Loucy (cell line): ENCODE measurements at regions not wholly inside any gene's neighbourhood (a gene's known extent, or its start where the extent isn't known, plus 50 kb on each side); places are given as distances from the start of the nearest gene placed in this dataset.

Experiments used
- H2AFZ ChIP-seq: fragments of 200-600 bp; sonication (generic); 2 replicates; pipeline ENCODE4 v1.6.0; 2016; ENCODE audit warnings: antibody characterized with exemption, mild to moderate bottlenecking, low read length, moderate library complexity
- H3F3A ChIP-seq: fragments of 200-600 bp; 2 replicates; pipeline ENCODE4 v1.6.0; 2016; ENCODE audit warnings: antibody characterized with exemption, low read depth, mild to moderate bottlenecking
- H3K27me3 ChIP-seq: fragments of 200-600 bp; sonication (generic); 2 replicates; pipeline ENCODE4 v1.6.1; 2014; ENCODE audit warnings: low read length, mild to moderate bottlenecking; ENCODE audit not compliant: insufficient read depth, poor library complexity, severe bottlenecking
- H3K36me3 ChIP-seq: fragments of 200-600 bp; sonication (generic); 2 replicates; pipeline ENCODE4 v1.6.1; 2016; ENCODE audit warnings: low read length; ENCODE audit not compliant: insufficient read depth
- H3K4me1 ChIP-seq: fragments of 200-600 bp; sonication (generic); 2 replicates; pipeline ENCODE4 v1.5.1; 2014; ENCODE audit warnings: low read length, mild to moderate bottlenecking; ENCODE audit not compliant: insufficient read depth, poor library complexity, severe bottlenecking
- H3K4me2 ChIP-seq: fragments of 200-600 bp; sonication (generic); 2 replicates; pipeline ENCODE4 v1.6.0; 2014; ENCODE audit warnings: antibody characterized with exemption, low read length, low read depth, mild to moderate bottlenecking; ENCODE audit not compliant: poor library complexity, severe bottlenecking
- H3K4me3 ChIP-seq: fragments of 200-600 bp; sonication (generic); 2 replicates; pipeline ENCODE4 v1.5.1; 2014; ENCODE audit warnings: low read length, mild to moderate bottlenecking, mixed read lengths; ENCODE audit not compliant: poor library complexity, severe bottlenecking
- H3K79me2 ChIP-seq: fragments of 200-600 bp; sonication (generic); 2 replicates; pipeline ENCODE4 v1.6.1; 2014; ENCODE audit warnings: low read length; ENCODE audit not compliant: insufficient read depth
- H3K9ac ChIP-seq: fragments of 200-600 bp; sonication (generic); 2 replicates; pipeline ENCODE4 v1.6.0; 2014; ENCODE audit warnings: mild to moderate bottlenecking, low read depth, low read length, moderate library complexity; ENCODE audit not compliant: poor library complexity, severe bottlenecking
- H3K9me2 ChIP-seq: fragments of 200-600 bp; sonication (generic); replicated peaks from 2 replicates; pipeline ENCODE4 v1.6.1; 2016; ENCODE audit warnings: low read depth, low read length, mixed read lengths
- H3K9me3 ChIP-seq: fragments of 200-600 bp; sonication (generic); 2 replicates; pipeline ENCODE4 v1.6.1; 2014; ENCODE audit warnings: mild to moderate bottlenecking, antibody characterized with exemption, low read length, low read depth; ENCODE audit not compliant: insufficient read depth
- H4K20me1 ChIP-seq: fragments of 200-600 bp; sonication (generic); 2 replicates; pipeline ENCODE4 v1.6.0; 2014; ENCODE audit warnings: antibody characterized with exemption, low read length, mild to moderate bottlenecking; ENCODE audit not compliant: insufficient read depth, poor library complexity, severe bottlenecking
- EZH2phosphoT487 ChIP-seq: fragments of 200-600 bp; IDR thresholded peaks from 2 replicates; pipeline ENCODE4 v1.6.1; 2018; ENCODE audit warnings: antibody characterized with exemption, mild to moderate bottlenecking, moderate library complexity, borderline replicate concordance
- TF ChIP-seq, protein P1 (sequence below): fragments of 200-600 bp; sonication (generic); conservative IDR thresholded peaks from 2 replicates; pipeline ENCODE4 v1.5.1; 2014; ENCODE audit warnings: mild to moderate bottlenecking, antibody characterized with exemption, low read length

DNA sequence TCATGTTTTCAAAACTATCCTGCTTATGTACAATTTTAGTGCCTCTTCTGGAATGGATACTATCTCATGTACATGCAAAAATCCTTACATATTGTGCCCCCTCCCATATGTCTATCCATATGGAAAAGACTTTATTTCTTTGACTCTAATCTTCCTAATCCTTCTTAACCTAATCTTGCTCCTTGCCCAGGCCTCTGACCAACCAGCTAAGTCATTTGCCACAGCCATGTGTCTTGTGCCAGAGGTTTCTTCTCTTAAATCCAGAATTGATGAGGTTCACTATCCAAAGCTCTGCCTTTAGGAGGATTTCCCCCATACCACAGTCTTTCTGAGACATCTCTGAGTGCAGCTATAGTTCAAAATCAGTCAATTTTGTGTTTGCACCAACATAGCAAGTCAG is 68.9 kb upstream of the RNF180 start:
- no peaks in the 10 kb centered on the region for H3K27me3 ChIP-seq
- H3F3A ChIP-seq = no peaks in the 10 kb centered on the region
- H3K79me2 ChIP-seq = no peaks in the 10 kb centered on the region
- no peaks in the 10 kb centered on the region for H3K36me3 ChIP-seq
- no peaks in the 10 kb centered on the region for H3K9me2 ChIP-seq
- no peak overlapping the region for H2AFZ ChIP-seq
- H3K4me1 ChIP-seq = no peaks in the 10 kb centered on the region
- no peak overlapping the region for H3K4me2 ChIP-seq
- TF ChIP-seq, protein P1, sequence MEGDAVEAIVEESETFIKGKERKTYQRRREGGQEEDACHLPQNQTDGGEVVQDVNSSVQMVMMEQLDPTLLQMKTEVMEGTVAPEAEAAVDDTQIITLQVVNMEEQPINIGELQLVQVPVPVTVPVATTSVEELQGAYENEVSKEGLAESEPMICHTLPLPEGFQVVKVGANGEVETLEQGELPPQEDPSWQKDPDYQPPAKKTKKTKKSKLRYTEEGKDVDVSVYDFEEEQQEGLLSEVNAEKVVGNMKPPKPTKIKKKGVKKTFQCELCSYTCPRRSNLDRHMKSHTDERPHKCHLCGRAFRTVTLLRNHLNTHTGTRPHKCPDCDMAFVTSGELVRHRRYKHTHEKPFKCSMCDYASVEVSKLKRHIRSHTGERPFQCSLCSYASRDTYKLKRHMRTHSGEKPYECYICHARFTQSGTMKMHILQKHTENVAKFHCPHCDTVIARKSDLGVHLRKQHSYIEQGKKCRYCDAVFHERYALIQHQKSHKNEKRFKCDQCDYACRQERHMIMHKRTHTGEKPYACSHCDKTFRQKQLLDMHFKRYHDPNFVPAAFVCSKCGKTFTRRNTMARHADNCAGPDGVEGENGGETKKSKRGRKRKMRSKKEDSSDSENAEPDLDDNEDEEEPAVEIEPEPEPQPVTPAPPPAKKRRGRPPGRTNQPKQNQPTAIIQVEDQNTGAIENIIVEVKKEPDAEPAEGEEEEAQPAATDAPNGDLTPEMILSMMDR = no peak
- no peak for TF ChIP-seq EZH2phosphoT487
- H3K9ac ChIP-seq = no peak overlapping the region
- no peaks in the 10 kb centered on the region for H3K9me3 ChIP-seq
- H4K20me1 ChIP-seq = no peaks in the 10 kb centered on the region
- H3K4me3 ChIP-seq = no peak overlapping the region

DNA sequence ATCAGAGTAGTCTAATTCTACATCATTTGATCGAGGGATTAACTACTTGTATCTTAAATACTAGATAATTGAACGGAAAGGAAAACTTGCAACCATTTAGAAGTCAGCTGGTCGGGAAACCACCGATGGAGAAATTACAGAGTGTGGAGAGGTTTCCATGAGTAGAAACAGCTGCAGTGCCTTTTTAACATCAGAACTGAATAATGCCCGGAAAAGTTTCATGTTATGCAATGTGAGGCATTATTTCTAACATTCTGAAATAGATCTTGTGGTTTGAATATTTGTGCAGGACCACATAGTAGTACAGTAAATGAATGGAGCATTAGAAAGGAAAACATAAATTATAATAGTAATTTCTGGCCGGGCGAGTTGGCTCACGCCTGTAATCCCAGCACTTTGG is 88.1 kb upstream of the RNF180 start:
- no peaks in the 10 kb centered on the region for H3K9me3 ChIP-seq
- no peak overlapping the region for H2AFZ ChIP-seq
- H3K4me1 ChIP-seq = no peaks in the 10 kb centered on the region
- no peaks in the 10 kb centered on the region for H4K20me1 ChIP-seq
- no peak overlapping the region for H3K4me2 ChIP-seq
- no peak for TF ChIP-seq EZH2phosphoT487
- TF ChIP-seq, protein P1 = no peak
- H3K9ac ChIP-seq = no peak overlapping the region
- no peaks in the 10 kb centered on the region for H3K27me3 ChIP-seq
- H3K9me2 ChIP-seq = no peaks in the 10 kb centered on the region
- H3K4me3 ChIP-seq = no peak overlapping the region
- no peaks in the 10 kb centered on the region for H3K36me3 ChIP-seq
- no peaks in the 10 kb centered on the region for H3K79me2 ChIP-seq
- H3F3A ChIP-seq = no peaks in the 10 kb centered on the region

DNA sequence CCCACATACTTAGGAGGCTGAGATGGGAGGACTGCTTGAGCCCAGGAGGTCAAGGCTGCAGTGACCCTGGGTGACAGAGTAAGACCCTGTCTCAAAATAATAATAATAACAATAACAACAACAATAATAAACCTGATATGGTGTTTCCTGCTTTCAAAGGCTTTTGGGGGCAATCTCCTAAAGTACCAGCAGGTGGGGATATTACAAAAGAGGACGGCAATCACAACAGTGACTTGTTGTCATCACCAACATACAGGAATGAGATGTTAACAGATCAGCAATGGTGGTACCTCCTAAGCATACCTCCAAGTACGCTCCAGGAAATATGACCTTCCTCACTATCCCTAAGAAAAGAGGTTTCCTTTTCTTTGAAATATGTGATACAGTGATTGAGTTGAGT is 91.1 kb upstream of the RNF180 start:
- no peak overlapping the region for H3K4me2 ChIP-seq
- no peaks in the 10 kb centered on the region for H3K27me3 ChIP-seq
- no peaks in the 10 kb centered on the region for H3K79me2 ChIP-seq
- no peaks in the 10 kb centered on the region for H3K9me2 ChIP-seq
- H4K20me1 ChIP-seq = no peaks in the 10 kb centered on the region
- no peaks in the 10 kb centered on the region for H3K36me3 ChIP-seq
- H3K4me3 ChIP-seq = no peak overlapping the region
- H3K9me3 ChIP-seq = no peaks in the 10 kb centered on the region
- no peak overlapping the region for H3K9ac ChIP-seq
- H2AFZ ChIP-seq = no peak overlapping the region
- H3K4me1 ChIP-seq = no peaks in the 10 kb centered on the region
- TF ChIP-seq, protein P1 = peak; percentile 71
- TF ChIP-seq EZH2phosphoT487 = no peak
- no peaks in the 10 kb centered on the region for H3F3A ChIP-seq
